Fibroblast of pulmonary artery (primary cell): ENCODE measurements at regions not wholly inside any gene's neighbourhood (a gene's known extent, or its start where the extent isn't known, plus 50 kb on each side); places are given as distances from the start of the nearest gene placed in this dataset.
A peak's percentile ranks its signal among the peaks of the same experiment; 100 is the strongest.

ENCODE experiments used
- DNase-seq: peaks from one replicate; pipeline ENCODE4 v3.0.0-alpha.2; 2010; ENCODE audit warnings: low read depth
- H3K4me3 ChIP-seq: replicated peaks from 2 replicates; pipeline ENCODE4 v1.5.1; 2011; ENCODE audit warnings: low read depth, mild to moderate bottlenecking, control low read depth, low read length, moderate library complexity
- TF ChIP-seq, protein P1 (sequence below): IDR thresholded peaks from 2 replicates; pipeline ENCODE4 v1.5.1; 2011; ENCODE audit warnings: mild to moderate bottlenecking, control low read depth, low read length, inconsistent platforms; ENCODE audit errors: missing control alignments

DNA sequence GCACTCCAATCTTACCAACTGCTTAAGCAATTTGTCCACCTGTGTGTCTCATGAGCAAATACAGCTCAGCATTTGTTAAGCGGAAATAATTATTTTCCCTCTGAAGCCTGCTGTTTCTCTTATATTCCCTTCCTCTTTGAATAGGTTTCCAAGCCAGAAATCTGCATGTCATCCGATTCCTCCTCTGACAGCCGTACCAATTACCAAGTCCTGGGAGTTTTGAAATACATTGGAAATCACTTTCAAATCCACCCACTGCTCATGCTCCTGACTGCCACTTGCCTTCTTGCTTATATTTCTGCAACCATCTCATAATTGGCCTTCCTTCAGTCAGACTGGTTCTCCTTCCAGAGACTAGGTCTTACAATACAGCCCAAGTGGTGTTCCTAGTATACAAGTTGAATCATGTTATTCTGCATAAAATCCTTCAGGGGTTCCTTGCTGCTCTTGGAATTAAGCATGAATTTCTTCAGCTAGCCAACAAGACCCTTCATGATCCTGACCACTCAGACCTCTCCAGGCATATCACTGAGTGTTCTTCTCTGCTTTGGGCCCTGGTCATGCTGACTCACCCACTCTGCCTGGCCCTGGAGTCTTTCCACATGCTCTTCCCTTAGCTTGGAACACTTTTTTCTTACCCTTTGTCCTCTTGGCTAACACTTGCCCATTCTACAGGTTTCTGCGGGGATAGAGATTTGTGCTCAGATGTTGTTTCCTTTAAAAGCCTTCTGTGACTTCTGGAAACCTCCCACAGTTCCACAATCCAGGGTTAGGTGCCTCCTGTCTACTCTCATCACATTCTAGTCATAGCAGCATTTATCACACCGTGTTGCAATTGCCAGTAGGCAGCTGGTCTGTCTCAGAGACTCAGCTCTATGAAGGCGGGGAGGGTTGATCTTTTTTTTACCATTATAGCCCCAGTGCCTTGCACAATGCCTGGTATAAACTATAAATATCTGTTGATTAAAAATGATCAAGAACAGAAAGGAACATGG, 157.6 kb downstream of the ARL6IP6 start:
- DNase-seq, result peak; percentile 71
- no peak overlapping the region for H3K4me3 ChIP-seq
- TF ChIP-seq, protein P1, sequence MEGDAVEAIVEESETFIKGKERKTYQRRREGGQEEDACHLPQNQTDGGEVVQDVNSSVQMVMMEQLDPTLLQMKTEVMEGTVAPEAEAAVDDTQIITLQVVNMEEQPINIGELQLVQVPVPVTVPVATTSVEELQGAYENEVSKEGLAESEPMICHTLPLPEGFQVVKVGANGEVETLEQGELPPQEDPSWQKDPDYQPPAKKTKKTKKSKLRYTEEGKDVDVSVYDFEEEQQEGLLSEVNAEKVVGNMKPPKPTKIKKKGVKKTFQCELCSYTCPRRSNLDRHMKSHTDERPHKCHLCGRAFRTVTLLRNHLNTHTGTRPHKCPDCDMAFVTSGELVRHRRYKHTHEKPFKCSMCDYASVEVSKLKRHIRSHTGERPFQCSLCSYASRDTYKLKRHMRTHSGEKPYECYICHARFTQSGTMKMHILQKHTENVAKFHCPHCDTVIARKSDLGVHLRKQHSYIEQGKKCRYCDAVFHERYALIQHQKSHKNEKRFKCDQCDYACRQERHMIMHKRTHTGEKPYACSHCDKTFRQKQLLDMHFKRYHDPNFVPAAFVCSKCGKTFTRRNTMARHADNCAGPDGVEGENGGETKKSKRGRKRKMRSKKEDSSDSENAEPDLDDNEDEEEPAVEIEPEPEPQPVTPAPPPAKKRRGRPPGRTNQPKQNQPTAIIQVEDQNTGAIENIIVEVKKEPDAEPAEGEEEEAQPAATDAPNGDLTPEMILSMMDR, result no peak

DNA sequence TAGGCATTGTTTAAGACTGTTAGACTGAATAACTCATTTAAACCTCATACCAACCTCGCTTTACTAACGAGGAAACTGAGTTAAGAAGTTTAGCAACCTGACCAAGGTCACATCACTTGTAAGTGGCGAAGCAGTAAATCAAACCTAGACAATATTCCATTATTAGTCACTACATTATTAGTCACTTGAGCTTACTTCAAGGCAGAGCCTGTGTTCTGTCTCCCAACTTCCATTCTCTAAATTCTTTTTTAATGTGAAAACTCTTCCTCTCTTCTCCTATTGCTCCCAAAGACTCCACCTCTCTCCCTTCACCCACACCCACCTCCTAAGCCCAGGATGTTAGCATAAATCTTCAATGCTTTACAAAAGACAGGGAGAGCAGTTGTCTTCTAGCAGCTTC, 156.5 kb downstream of the ARL6IP6 start:
- TF ChIP-seq, protein P1, result no peak
- no peak for DNase-seq
- no peak overlapping the region for H3K4me3 ChIP-seq

DNA sequence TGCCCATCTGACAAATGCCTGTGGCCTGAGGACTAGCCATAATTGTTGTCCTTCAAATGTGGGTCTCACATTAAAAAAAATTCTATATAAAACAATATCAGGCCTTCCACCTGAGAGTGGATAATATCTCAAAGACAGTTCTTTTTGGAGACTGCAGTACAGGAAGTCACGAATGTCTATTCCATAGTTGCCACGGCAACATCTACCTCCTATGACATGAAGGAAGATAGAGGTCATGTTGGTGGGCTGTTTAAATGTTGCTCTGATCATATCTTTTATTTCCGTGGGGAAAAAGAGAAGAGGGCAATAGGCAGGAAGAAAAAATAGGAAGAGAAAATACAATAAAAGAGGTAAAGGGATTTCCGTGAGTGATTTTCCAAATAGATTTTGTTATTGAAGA, 151.8 kb downstream of the ARL6IP6 start:
- DNase-seq, result no peak
- H3K4me3 ChIP-seq, result no peak overlapping the region
- TF ChIP-seq, protein P1, result no peak

DNA sequence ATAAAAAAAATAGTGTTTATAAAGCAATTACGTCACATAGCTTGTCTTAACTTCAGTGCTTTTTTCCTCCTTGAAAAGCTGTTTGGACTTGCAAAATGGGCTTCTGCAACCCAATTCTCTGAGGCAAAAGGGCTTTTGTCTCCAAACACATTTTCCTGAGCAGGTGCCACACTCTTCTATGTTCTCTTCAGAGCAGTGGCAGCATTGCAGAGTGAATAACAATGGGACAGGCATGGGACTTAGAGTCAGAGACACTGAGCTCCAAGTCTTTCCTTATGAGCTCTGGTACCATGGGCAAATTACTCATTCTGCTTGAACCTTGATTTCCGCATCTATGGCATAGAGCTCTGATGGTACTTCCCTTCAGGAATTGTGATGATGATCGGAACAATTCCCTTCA, 149.0 kb downstream of the ARL6IP6 start:
- H3K4me3 ChIP-seq, result no peak overlapping the region
- TF ChIP-seq, protein P1, result no peak
- DNase-seq, result no peak

DNA sequence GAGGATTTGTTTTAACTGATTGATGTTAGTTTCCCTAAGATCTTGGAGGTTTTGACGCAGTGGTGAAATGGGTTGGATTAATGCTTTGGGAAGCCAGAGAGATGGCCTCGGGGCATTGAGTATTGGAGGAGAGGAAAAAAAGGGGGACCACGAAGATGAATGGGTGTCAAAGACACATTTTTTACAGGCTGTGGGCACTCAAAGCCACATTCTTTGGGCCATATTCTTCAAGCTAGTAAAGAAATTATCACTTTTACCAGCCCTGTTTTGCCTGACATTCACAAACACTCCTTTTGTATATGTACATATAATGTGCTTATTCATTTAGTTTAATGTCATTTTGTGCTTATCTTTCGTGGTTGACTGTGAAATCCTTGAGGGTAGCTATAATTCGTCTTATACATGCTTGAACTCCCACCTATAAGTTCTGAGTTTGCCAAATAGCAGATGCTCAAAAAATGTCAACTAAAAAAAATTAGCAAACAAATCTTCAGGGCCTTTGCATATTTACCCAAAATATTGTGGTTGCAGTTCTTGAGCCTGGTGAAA, 146.3 kb downstream of the ARL6IP6 start:
- no peak overlapping the region for H3K4me3 ChIP-seq
- DNase-seq, result no peak
- TF ChIP-seq, protein P1, result no peak

DNA sequence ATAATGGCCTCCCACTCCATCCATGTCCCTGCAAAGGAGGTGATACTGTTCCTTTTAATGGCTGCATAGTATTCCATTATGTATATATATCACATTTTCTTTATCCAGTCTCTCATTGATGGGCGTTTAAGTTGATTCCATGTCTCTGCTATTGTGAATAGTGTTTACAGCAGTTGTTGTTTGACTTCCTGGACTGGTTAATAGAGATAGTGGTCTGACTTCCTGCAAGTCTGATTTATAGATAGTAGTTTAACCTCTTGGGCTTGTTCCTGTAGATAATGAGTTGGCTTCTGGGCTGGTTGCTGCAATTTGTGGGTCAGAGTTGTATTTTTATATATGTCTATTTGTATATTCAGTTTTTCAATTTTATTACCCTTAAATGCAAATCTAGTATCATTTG, 145.4 kb downstream of the ARL6IP6 start:
- DNase-seq, result no peak
- no peak overlapping the region for H3K4me3 ChIP-seq
- TF ChIP-seq, protein P1, result no peak
